HCT116 (cell line): ENCODE measurements at regions not wholly inside any gene's neighbourhood (a gene's known extent, or its start where the extent isn't known, plus 50 kb on each side); places are given as distances from the start of the nearest gene placed in this dataset.

Source experiments
- ATAC-seq: fragments of 200-7000 bp; cut with Tn5 transposase; 2 replicates; pipeline ENCODE4 v1.9.1; 2020; ENCODE audit warnings: mild to moderate bottlenecking, moderate library complexity
- BruUV-seq: library from RNA; stranded (reverse); fragments of 400-500 nt; replicated peaks from 2 replicates; lab custom pipeline; 2021; lab: Mats Ljungman, UMichigan
- CTCF ChIA-PET: fragments of 300-600 bp; sonication (Branson Sonifier 250); formaldehyde crosslinking; loops from one replicate; lab custom pipeline; 2021; ENCODE audit warnings: antibody characterized with exemption; lab: Charles Lee
- POLR2A ChIA-PET: fragments of 300-600, 350-600 bp; sonication (Branson Sonifier 250); formaldehyde crosslinking; loops from one replicate; lab custom pipeline; 2021; ENCODE audit warnings: antibody characterized with exemption; lab: Charles Lee
- RAD21 ChIA-PET, 2 experiments: fragments of 300-600 bp; sonication (Branson Sonifier 250); formaldehyde crosslinking; loops; one replicate each; lab custom pipeline; 2023; ENCODE audit warnings: low total read pairs in 2 of 2; ENCODE audit not compliant: uncharacterized antibody in 2 of 2, unreplicated experiment in 2 of 2, low non-redundant PET in 1 of 2; lab: Charles Lee
- DNase-seq: peaks from one replicate; pipeline ENCODE4 v3.0.0-alpha.2; 2010; ENCODE audit warnings: low read depth, low spot score
- H2AFZ ChIP-seq: fragments of 200-600 bp; shearing (Covaris generic), sonication (generic); 2 replicates; pipeline ENCODE4 v1.6.1; 2017; ENCODE audit warnings: low read depth, mixed run types, mixed read lengths, antibody characterized with exemption, low read length; ENCODE audit not compliant: poor library complexity, severe bottlenecking
- H3K27ac ChIP-seq: 2 replicates; pipeline ENCODE4 v1.5.1; 2012; ENCODE audit warnings: low read depth, low read length
- H3K27me3 ChIP-seq: fragments of 200-600 bp; sonication (generic); 2 replicates; pipeline ENCODE4 v1.6.1; 2016; ENCODE audit warnings: mixed run types, low read length, mixed read lengths; ENCODE audit not compliant: insufficient read depth
- H3K36me3 ChIP-seq, 2 experiments: fragments of 200-500 bp in 1 of 2; fragments of 200-600 bp in 1 of 2; sonication (Bioruptor generic) in 1 of 2; sonication (generic) in 1 of 2; 2 replicates each; pipeline versions ENCODE4 v1.5.1 to v1.6.1; 2014 to 2016; ENCODE audit warnings: low read length in 2 of 2, inconsistent platforms in 1 of 2, mixed read lengths in 1 of 2, mixed run types in 1 of 2; ENCODE audit not compliant: insufficient read depth in 2 of 2, control insufficient read depth in 1 of 2
- H3K4me1 ChIP-seq, 2 experiments: fragments of 200-600 bp in 1 of 2; sonication (generic) in 1 of 2; 2 replicates each; pipeline versions ENCODE4 v1.5.1 to v1.6.1; 2012 to 2017; ENCODE audit warnings: low read length in 2 of 2, inconsistent platforms in 1 of 2, mild to moderate bottlenecking in 1 of 2, mixed read lengths in 1 of 2, mixed run types in 1 of 2, moderate library complexity in 1 of 2; ENCODE audit not compliant: insufficient read depth in 2 of 2, control insufficient read depth in 1 of 2
- H3K4me2 ChIP-seq: fragments of 200-600 bp; sonication (generic); 2 replicates; pipeline ENCODE4 v1.6.1; 2017; ENCODE audit warnings: mixed run types, low read length, mixed read lengths
- H3K4me3 ChIP-seq, 2 experiments: fragments of 200-600 bp in 1 of 2; sonication (generic) in 1 of 2; replicated peaks in 1 of 2; 2 replicates each; pipeline ENCODE4 v1.5.1; 2011 to 2016; ENCODE audit warnings: low read length in 2 of 2, control low read depth in 1 of 2, low read depth in 1 of 2, mild to moderate bottlenecking in 1 of 2, mixed read lengths in 1 of 2, mixed run types in 1 of 2
- H3K79me2 ChIP-seq: fragments of 200-600 bp; sonication (generic); 2 replicates; pipeline ENCODE4 v1.6.1; 2017; ENCODE audit warnings: mild to moderate bottlenecking, mixed run types, low read length, moderate library complexity, mixed read lengths; ENCODE audit not compliant: insufficient read depth
- H3K9ac ChIP-seq: fragments of 200-600 bp; sonication (generic); 2 replicates; pipeline ENCODE4 v1.6.1; 2016; ENCODE audit warnings: low read length, mixed read lengths
- H3K9me2 ChIP-seq: fragments of 200-600 bp; sonication (generic), shearing (Covaris generic); 2 replicates; pipeline ENCODE4 v1.6.1; 2017; ENCODE audit warnings: mixed run types, mild to moderate bottlenecking, moderate library complexity; ENCODE audit not compliant: insufficient read depth
- H3K9me3 ChIP-seq, 2 experiments: fragments of 200-500 bp in 1 of 2; fragments of 200-600 bp in 1 of 2; sonication (Bioruptor generic) in 1 of 2; sonication (generic) in 1 of 2; 2 replicates each; pipeline ENCODE4 v1.6.1; 2014 to 2017; ENCODE audit warnings: low read length in 2 of 2, mixed read lengths in 2 of 2, inconsistent platforms in 1 of 2, low read depth in 1 of 2, mild to moderate bottlenecking in 1 of 2, mixed run types in 1 of 2, moderate library complexity in 1 of 2; ENCODE audit not compliant: control insufficient read depth in 1 of 2, insufficient read depth in 1 of 2
- H4K20me1 ChIP-seq: fragments of 200-600 bp; sonication (generic), shearing (Covaris generic); 2 replicates; pipeline ENCODE4 v1.6.1; 2017; ENCODE audit warnings: mixed run types, mild to moderate bottlenecking, moderate library complexity; ENCODE audit not compliant: insufficient read depth
- CEBPB ChIP-seq: IDR thresholded peaks from 2 replicates; pipeline ENCODE4 v1.6.1; 2012; ENCODE audit warnings: low read depth
- EGR1 ChIP-seq: IDR thresholded peaks from 2 replicates; pipeline ENCODE4 v1.6.1; 2012; ENCODE audit warnings: low read depth
- POLR2A ChIP-seq: IDR thresholded peaks from 2 replicates; pipeline ENCODE4 v1.7.0; 2011; ENCODE audit warnings: borderline replicate concordance; ENCODE audit not compliant: insufficient read depth, insufficient read length; ENCODE audit errors: extremely low read depth
- POLR2AphosphoS5 ChIP-seq: IDR thresholded peaks from 2 replicates; pipeline ENCODE4 v1.6.1; 2011; ENCODE audit warnings: mild to moderate bottlenecking, low read depth, low read length, moderate library complexity
- SIN3A ChIP-seq: IDR thresholded peaks from 2 replicates; pipeline ENCODE4 v1.6.1; 2012; ENCODE audit warnings: low read depth
- SP1 ChIP-seq: IDR thresholded peaks from 2 replicates; pipeline ENCODE4 v1.6.1; 2012; ENCODE audit warnings: low read depth
- SRF ChIP-seq: IDR thresholded peaks from 2 replicates; pipeline ENCODE4 v1.6.1; 2012; ENCODE audit warnings: low read depth
- TCF7L2 ChIP-seq: IDR thresholded peaks from 2 replicates; pipeline ENCODE4 v1.7.0; 2011; ENCODE audit warnings: borderline replicate concordance, inconsistent platforms; ENCODE audit not compliant: insufficient read depth, insufficient read length; ENCODE audit errors: extremely low read depth
- YY1 ChIP-seq: IDR thresholded peaks from 2 replicates; pipeline ENCODE4 v1.6.1; 2011; ENCODE audit warnings: low read length, low read depth, moderate library complexity, mild to moderate bottlenecking; ENCODE audit not compliant: insufficient replicate concordance; ENCODE audit errors: extremely low read depth
- ZFX ChIP-seq: fragments of 450-650 bp; IDR thresholded peaks from 2 replicates; pipeline ENCODE4 v1.6.1; 2017
- ZNF274 ChIP-seq: fragments of 200-500 bp; sonication (Bioruptor generic); IDR thresholded peaks from 2 replicates; pipeline ENCODE4 v1.6.1; 2014; ENCODE audit warnings: mild to moderate bottlenecking, low read depth, low read length, inconsistent platforms
- intact Hi-C: fragments of 100-400 bp; cut with micrococcal nuclease; formaldehyde crosslinking; loops from 2 replicates; pipeline ENCODE4 v1.10.0; 2022
- TF ChIP-seq, protein P1 (sequence below): IDR thresholded peaks from 2 replicates; pipeline ENCODE4 v1.6.1; 2011; ENCODE audit warnings: mild to moderate bottlenecking, low read length, moderate library complexity; ENCODE audit not compliant: insufficient replicate concordance; ENCODE audit errors: extremely low read depth
- TF ChIP-seq, protein P2 (sequence below): IDR thresholded peaks from 2 replicates; pipeline ENCODE4 v1.6.1; 2012
- TF ChIP-seq, protein P3 (sequence below): IDR thresholded peaks from 2 replicates; pipeline ENCODE4 v1.6.1; 2012
- TF ChIP-seq, protein P4 (sequence below): IDR thresholded peaks from 2 replicates; pipeline ENCODE4 v1.6.1; 2012; ENCODE audit warnings: low read depth

DNA sequence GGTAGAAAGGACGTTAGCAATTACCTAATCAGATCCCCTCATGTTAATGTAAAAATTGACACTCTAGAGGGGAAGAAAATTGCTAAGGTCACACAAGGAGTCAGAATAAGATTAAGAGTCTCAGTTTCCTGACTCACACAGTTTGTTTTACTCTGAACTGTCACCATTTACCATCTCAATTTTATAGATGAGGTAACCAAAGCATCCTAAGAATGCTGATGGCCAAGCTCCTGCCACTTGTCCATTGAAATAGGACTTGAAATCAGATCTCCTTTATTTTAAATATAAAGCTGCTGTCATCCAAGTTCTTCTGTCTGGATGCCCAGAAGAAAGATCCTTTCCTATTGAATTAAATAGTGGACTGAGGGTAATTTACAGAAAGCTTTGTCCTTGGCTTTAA is 114.8 kb upstream of the VAMP7 start (continued):
- TF ChIP-seq, protein P1, sequence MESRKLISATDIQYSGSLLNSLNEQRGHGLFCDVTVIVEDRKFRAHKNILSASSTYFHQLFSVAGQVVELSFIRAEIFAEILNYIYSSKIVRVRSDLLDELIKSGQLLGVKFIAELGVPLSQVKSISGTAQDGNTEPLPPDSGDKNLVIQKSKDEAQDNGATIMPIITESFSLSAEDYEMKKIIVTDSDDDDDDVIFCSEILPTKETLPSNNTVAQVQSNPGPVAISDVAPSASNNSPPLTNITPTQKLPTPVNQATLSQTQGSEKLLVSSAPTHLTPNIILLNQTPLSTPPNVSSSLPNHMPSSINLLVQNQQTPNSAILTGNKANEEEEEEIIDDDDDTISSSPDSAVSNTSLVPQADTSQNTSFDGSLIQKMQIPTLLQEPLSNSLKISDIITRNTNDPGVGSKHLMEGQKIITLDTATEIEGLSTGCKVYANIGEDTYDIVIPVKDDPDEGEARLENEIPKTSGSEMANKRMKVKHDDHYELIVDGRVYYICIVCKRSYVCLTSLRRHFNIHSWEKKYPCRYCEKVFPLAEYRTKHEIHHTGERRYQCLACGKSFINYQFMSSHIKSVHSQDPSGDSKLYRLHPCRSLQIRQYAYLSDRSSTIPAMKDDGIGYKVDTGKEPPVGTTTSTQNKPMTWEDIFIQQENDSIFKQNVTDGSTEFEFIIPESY = no peak
- TF ChIP-seq ZFX (no peak), POLR2A (no peak), POLR2AphosphoS5 (no peak)
- TF ChIP-seq, protein P2, sequence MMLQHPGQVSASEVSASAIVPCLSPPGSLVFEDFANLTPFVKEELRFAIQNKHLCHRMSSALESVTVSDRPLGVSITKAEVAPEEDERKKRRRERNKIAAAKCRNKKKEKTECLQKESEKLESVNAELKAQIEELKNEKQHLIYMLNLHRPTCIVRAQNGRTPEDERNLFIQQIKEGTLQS = no peak

DNA sequence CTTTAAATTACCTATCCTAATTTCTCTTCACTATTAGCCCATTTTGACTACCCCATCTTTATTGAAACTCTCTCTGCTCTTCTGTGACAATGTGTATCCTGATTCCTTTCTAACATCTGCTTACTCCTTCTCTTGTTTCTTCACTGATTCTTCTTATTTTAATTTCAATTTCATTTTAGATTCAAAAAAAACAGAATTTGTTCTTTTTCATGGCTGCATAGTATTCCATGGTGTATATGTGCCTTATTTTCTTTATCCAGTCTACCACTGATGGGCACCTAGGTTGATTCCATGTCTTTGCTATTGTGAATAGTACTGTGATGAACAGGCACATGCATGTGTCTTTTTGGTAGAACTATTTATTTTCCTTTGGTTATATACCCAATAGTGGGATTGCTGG is 120.0 kb upstream of the VAMP7 start:
- no peak overlapping the region for H3K27ac ChIP-seq
- no peaks in the 10 kb centered on the region for H3K4me1 ChIP-seq
- H3K4me3 ChIP-seq = no peak overlapping the region
- ChIA-PET RAD21 (no interaction called here), POLR2A (no interaction called here), CTCF (no interaction called here)
- no peak for ATAC-seq
- no peaks in the 10 kb centered on the region for H3K27me3 ChIP-seq
- H4K20me1 ChIP-seq = no peaks in the 10 kb centered on the region
- no TSS peak for BruUV-seq
- H2AFZ ChIP-seq = no peak overlapping the region
- H3K9me3 ChIP-seq = no peaks in the 10 kb centered on the region
- intact Hi-C loops = no loop called here
- no peak overlapping the region for H3K9ac ChIP-seq
- no peaks in the 10 kb centered on the region for H3K79me2 ChIP-seq
- no peak for TF ChIP-seq EGR1
- TF ChIP-seq, protein P2 = no peak
- TF ChIP-seq ZNF274 = no peak
- TF ChIP-seq, protein P3, sequence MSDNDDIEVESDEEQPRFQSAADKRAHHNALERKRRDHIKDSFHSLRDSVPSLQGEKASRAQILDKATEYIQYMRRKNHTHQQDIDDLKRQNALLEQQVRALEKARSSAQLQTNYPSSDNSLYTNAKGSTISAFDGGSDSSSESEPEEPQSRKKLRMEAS = no peak
- TF ChIP-seq SP1 = no peak
- TF ChIP-seq, protein P4, sequence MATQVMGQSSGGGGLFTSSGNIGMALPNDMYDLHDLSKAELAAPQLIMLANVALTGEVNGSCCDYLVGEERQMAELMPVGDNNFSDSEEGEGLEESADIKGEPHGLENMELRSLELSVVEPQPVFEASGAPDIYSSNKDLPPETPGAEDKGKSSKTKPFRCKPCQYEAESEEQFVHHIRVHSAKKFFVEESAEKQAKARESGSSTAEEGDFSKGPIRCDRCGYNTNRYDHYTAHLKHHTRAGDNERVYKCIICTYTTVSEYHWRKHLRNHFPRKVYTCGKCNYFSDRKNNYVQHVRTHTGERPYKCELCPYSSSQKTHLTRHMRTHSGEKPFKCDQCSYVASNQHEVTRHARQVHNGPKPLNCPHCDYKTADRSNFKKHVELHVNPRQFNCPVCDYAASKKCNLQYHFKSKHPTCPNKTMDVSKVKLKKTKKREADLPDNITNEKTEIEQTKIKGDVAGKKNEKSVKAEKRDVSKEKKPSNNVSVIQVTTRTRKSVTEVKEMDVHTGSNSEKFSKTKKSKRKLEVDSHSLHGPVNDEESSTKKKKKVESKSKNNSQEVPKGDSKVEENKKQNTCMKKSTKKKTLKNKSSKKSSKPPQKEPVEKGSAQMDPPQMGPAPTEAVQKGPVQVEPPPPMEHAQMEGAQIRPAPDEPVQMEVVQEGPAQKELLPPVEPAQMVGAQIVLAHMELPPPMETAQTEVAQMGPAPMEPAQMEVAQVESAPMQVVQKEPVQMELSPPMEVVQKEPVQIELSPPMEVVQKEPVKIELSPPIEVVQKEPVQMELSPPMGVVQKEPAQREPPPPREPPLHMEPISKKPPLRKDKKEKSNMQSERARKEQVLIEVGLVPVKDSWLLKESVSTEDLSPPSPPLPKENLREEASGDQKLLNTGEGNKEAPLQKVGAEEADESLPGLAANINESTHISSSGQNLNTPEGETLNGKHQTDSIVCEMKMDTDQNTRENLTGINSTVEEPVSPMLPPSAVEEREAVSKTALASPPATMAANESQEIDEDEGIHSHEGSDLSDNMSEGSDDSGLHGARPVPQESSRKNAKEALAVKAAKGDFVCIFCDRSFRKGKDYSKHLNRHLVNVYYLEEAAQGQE = no peak
- TF ChIP-seq TCF7L2 = no peak
- TF ChIP-seq SRF = no peak
- no peak for TF ChIP-seq SIN3A
- no peak for TF ChIP-seq POLR2AphosphoS5
- TF ChIP-seq YY1 = no peak
- TF ChIP-seq CEBPB = no peak
- no peak overlapping the region for H3K4me2 ChIP-seq
- H3K9me2 ChIP-seq = no peaks in the 10 kb centered on the region
- H3K36me3 ChIP-seq = no peaks in the 10 kb centered on the region
- DNase-seq = no peak
